Skeletal muscle tissue (tissue), 3 donors: ENCODE measurements at regions not wholly inside any gene's neighbourhood (a gene's known extent, or its start where the extent isn't known, plus 50 kb on each side); places are given as distances from the start of the nearest gene placed in this dataset.

Experiments used
- H3K27ac ChIP-seq: one replicate; pipeline ENCODE4 v1.7.0; 2013; ENCODE audit warnings: mild to moderate bottlenecking, low read depth, low read length, inconsistent platforms
- H3K27me3 ChIP-seq, 3 donors: one replicate each; pipeline ENCODE4 v1.7.0; 2013; ENCODE audit warnings: low read length in 3 of 3; ENCODE audit not compliant: control insufficient read depth in 3 of 3, insufficient read depth in 3 of 3
- H3K36me3 ChIP-seq, 3 donors: one replicate each; pipeline ENCODE4 v1.7.0; 2013; ENCODE audit warnings: low read length in 3 of 3; ENCODE audit not compliant: control insufficient read depth in 3 of 3, insufficient read depth in 3 of 3
- H3K4me1 ChIP-seq, 3 donors: one replicate each; pipeline ENCODE4 v1.7.0; 2013; ENCODE audit warnings: low read length in 3 of 3, mild to moderate bottlenecking in 3 of 3; ENCODE audit not compliant: control insufficient read depth in 3 of 3, insufficient read depth in 3 of 3
- H3K4me3 ChIP-seq, 3 donors: one replicate each; pipeline ENCODE4 v1.7.0; 2013; ENCODE audit warnings: low read length in 3 of 3
- H3K9ac ChIP-seq, 3 donors: one replicate each; pipeline ENCODE4 v1.7.0; 2013; ENCODE audit warnings: low read length in 3 of 3, mild to moderate bottlenecking in 3 of 3, moderate library complexity in 2 of 3, low read depth in 1 of 3
- H3K9me3 ChIP-seq, 3 donors: one replicate each; pipeline ENCODE4 v1.7.0; 2013; ENCODE audit warnings: low read length in 3 of 3; ENCODE audit not compliant: control insufficient read depth in 3 of 3
- donor health status: Osteomylitis.

GRCh38 chr1:232524056-232524455 lies 105.9 kb downstream of the SIPA1L2 start:
- H3K4me1 ChIP-seq: peaks cover 0 to 9% (median 2%) of the 10 kb centered on the region in 3 donors
- H3K36me3 ChIP-seq: no peaks in the 10 kb centered on the region
- H3K27me3 ChIP-seq: no peaks in the 10 kb centered on the region

GRCh38 chr1:232522189-232522588 lies 107.7 kb downstream of the SIPA1L2 start:
- H3K36me3 ChIP-seq: no peaks in the 10 kb centered on the region
- peaks cover 0 to 9% (median 2%) of the 10 kb centered on the region in 3 donors for H3K4me1 ChIP-seq
- no peak overlapping the region for H3K4me3 ChIP-seq
- H3K27me3 ChIP-seq: no peaks in the 10 kb centered on the region
- no peak overlapping the region for H3K9ac ChIP-seq
- H3K27ac ChIP-seq: no peak overlapping the region
- no peaks in the 10 kb centered on the region for H3K9me3 ChIP-seq

More at GRCh38 chr1:232524056-232524455, 105.9 kb downstream of the SIPA1L2 start:
- Histone ChIP-seq H3K27ac (no peak overlapping the region), H3K4me3 (no peak overlapping the region), H3K9me3 (no peaks in the 10 kb centered on the region), H3K9ac (no peak overlapping the region)

GRCh38 chr1:232521660-232522059 lies 108.3 kb downstream of the SIPA1L2 start:
- H3K9me3 ChIP-seq: no peaks in the 10 kb centered on the region
- no peak overlapping the region for H3K4me3 ChIP-seq
- H3K27ac ChIP-seq: no peak overlapping the region
- H3K9ac ChIP-seq: no peak overlapping the region
- no peaks in the 10 kb centered on the region for H3K27me3 ChIP-seq
- no peaks in the 10 kb centered on the region for H3K36me3 ChIP-seq
- peaks cover 0 to 9% (median 2%) of the 10 kb centered on the region in 3 donors for H3K4me1 ChIP-seq

GRCh38 chr1:232519186-232519585 lies 110.7 kb downstream of the SIPA1L2 start:
- Histone ChIP-seq H3K9ac (no peak overlapping the region), H3K27me3 (no peaks in the 10 kb centered on the region), H3K36me3 (peaks cover 0 to 4% (median 4%) of the 10 kb centered on the region in 3 donors), H3K4me1 (peaks cover 0 to 9% (median 0%) of the 10 kb centered on the region in 3 donors), H3K27ac (no peak overlapping the region), H3K4me3 (no peak overlapping the region), H3K9me3 (no peaks in the 10 kb centered on the region)

- no peaks in the 10 kb centered on the region for H3K9me3 ChIP-seq
- no peaks in the 10 kb centered on the region for H3K27me3 ChIP-seq
- H3K4me3 ChIP-seq: no peak overlapping the region
- H3K4me1 ChIP-seq: peaks cover 0 to 9% (median 0%) of the 10 kb centered on the region in 3 donors
- H3K27ac ChIP-seq: no peak overlapping the region
- no peak overlapping the region for H3K9ac ChIP-seq
- peaks cover 0 to 4% (median 4%) of the 10 kb centered on the region in 3 donors for H3K36me3 ChIP-seq
These were observed 111.6 kb downstream of the SIPA1L2 start for GRCh38 chr1:232518349-232518748.

GRCh38 chr1:232517204-232517603 lies 112.7 kb downstream of the SIPA1L2 start:
- Histone ChIP-seq H3K27me3 (no peaks in the 10 kb centered on the region), H3K9ac (no peak overlapping the region), H3K4me1 (peaks cover 0 to 9% (median 0%) of the 10 kb centered on the region in 3 donors), H3K27ac (no peak overlapping the region), H3K36me3 (peaks cover 0 to 4% (median 4%) of the 10 kb centered on the region in 3 donors), H3K9me3 (no peaks in the 10 kb centered on the region), H3K4me3 (no peak overlapping the region)

- Histone ChIP-seq H3K9ac (no peak overlapping the region), H3K9me3 (no peaks in the 10 kb centered on the region), H3K27ac (no peak overlapping the region), H3K4me3 (no peak overlapping the region), H3K36me3 (peaks cover 0 to 4% (median 4%) of the 10 kb centered on the region in 3 donors), H3K4me1 (peaks cover 0 to 4% (median 3%) of the 10 kb centered on the region in 3 donors), H3K27me3 (no peaks in the 10 kb centered on the region)
These were observed 114.2 kb downstream of the SIPA1L2 start for GRCh38 chr1:232515706-232516105.

- peaks cover 0 to 4% (median 4%) of the 10 kb centered on the region in 3 donors for H3K36me3 ChIP-seq
- peaks cover 5 to 14% (median 5%) of the 10 kb centered on the region in 3 donors for H3K4me1 ChIP-seq
- H3K27ac ChIP-seq: no peak overlapping the region
- H3K4me3 ChIP-seq: no peak overlapping the region
- H3K9ac ChIP-seq: no peak overlapping the region
- H3K27me3 ChIP-seq: no peaks in the 10 kb centered on the region
- no peaks in the 10 kb centered on the region for H3K9me3 ChIP-seq
These were observed 117.2 kb downstream of the SIPA1L2 start for GRCh38 chr1:232512712-232513111.

- H3K9me3 ChIP-seq: no peaks in the 10 kb centered on the region
- H3K27me3 ChIP-seq: no peaks in the 10 kb centered on the region
- H3K36me3 ChIP-seq: peaks cover 0 to 4% (median 4%) of the 10 kb centered on the region in 3 donors
- H3K4me3 ChIP-seq: no peak overlapping the region
- H3K9ac ChIP-seq: no peak overlapping the region
- no peak overlapping the region for H3K27ac ChIP-seq
- H3K4me1 ChIP-seq: peaks cover 5 to 14% (median 5%) of the 10 kb centered on the region in 3 donors
These were observed 118.8 kb downstream of the SIPA1L2 start for GRCh38 chr1:232511172-232511571.

- Histone ChIP-seq H3K9me3 (no peaks in the 10 kb centered on the region), H3K27ac (no peak overlapping the region), H3K9ac (no peak overlapping the region)
These were observed 119.4 kb downstream of the SIPA1L2 start for GRCh38 chr1:232510367-232511110.

More at GRCh38 chr1:232510367-232511110, 119.4 kb downstream of the SIPA1L2 start:
- Histone ChIP-seq H3K36me3 (peaks cover 0 to 4% (median 4%) of the 10 kb centered on the region in 3 donors), H3K27me3 (no peaks in the 10 kb centered on the region), H3K4me1 (peaks cover 5 to 14% (median 5%) of the 10 kb centered on the region in 3 donors), H3K4me3 (no peak overlapping the region)
